Activated naive CD4-positive, alpha-beta T cell treated with anti-CD3 and anti-CD28 coated beads, Interleukin-2, amount 50 U/mL, for 72 hours (primary cell): ENCODE measurements at regions not wholly inside any gene's neighbourhood (a gene's known extent, or its start where the extent isn't known, plus 50 kb on each side); places are given as distances from the start of the nearest gene placed in this dataset.
"Not testable (repeated sequence)": the region's sequence is repeated elsewhere in the genome, so short reads cannot be mapped to it uniquely, and the experiment has no call there.

Source experiments
- ATAC-seq, 2 donors: fragments of 150-1000 bp; cut with Tn5 transposase; 2 replicates each; pipeline ENCODE4 v1.10.0; 2021; ENCODE audit warnings: mild to moderate bottlenecking in 2 of 2, moderate library complexity in 2 of 2
- DNase-seq, 2 donors: peaks; one replicate each; pipeline ENCODE4 v3.0.0; 2021 to 2022; ENCODE audit warnings: low spot score in 2 of 2
- H3K27ac Mint-ChIP-seq, 2 donors: one replicate each; pipeline ENCODE4 v1.8.0; 2022; ENCODE audit warnings: mild to moderate bottlenecking in 2 of 2, mixed read lengths in 2 of 2
- H3K36me3 Mint-ChIP-seq, 2 donors: one replicate each; pipeline ENCODE4 v1.8.0; 2022; ENCODE audit warnings: mixed read lengths in 2 of 2
- H3K9me3 Mint-ChIP-seq, 2 donors: one replicate each; pipeline ENCODE4 v1.8.0; 2022; ENCODE audit warnings: mixed read lengths in 2 of 2

GRCh38 chr5:122638581-122638980 is 136.3 kb upstream of the SNX2 start:
- DNase-seq (no peak), ATAC-seq (no peak)
- no peaks in the 10 kb centered on the region for H3K36me3 Mint-ChIP-seq
- H3K27ac Mint-ChIP-seq: no peak overlapping the region
- H3K9me3 Mint-ChIP-seq: peaks cover 6 to 9% of the 10 kb centered on the region in 2 donors

DNA sequence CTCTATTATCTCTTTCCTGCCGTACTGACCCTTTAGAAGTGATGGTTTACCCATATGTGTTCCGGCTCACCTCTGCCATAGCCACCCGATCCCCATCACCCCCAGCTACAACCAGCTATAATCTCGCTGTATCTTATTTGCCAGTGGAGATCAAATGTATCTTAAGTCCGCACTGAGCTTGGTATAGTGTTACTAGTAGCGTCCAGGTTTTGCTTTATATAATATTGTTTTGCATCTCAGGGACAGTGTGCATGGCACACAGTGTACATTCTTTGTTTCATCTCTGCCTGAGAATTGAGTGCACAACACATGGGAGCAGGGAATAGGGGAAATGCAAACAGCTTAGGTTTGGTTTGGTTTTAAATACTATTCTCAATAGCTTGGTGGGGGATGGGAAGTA is 135.8 kb upstream of the SNX2 start:
- DNase-seq (no peak), ATAC-seq (no peak)
- no peaks in the 10 kb centered on the region for H3K36me3 Mint-ChIP-seq
- no peak overlapping the region for H3K27ac Mint-ChIP-seq
- H3K9me3 Mint-ChIP-seq: peaks cover 6 to 9% of the 10 kb centered on the region in 2 donors

- Mint-ChIP-seq H3K27ac (no peak overlapping the region), H3K36me3 (no peaks in the 10 kb centered on the region), H3K9me3 (peaks cover 6 to 9% of the 10 kb centered on the region in 2 donors)
- no peak for DNase-seq
- ATAC-seq: no peak
These were observed 135.0 kb upstream of the SNX2 start for GRCh38 chr5:122639864-122640263.

- no peak overlapping the region for H3K27ac Mint-ChIP-seq
- no peaks in the 10 kb centered on the region for H3K36me3 Mint-ChIP-seq
- ATAC-seq (no peak), DNase-seq (no peak)
- H3K9me3 Mint-ChIP-seq: no peaks in the 10 kb centered on the region
These were observed 125.8 kb upstream of the SNX2 start for GRCh38 chr5:122649080-122649479.

DNA sequence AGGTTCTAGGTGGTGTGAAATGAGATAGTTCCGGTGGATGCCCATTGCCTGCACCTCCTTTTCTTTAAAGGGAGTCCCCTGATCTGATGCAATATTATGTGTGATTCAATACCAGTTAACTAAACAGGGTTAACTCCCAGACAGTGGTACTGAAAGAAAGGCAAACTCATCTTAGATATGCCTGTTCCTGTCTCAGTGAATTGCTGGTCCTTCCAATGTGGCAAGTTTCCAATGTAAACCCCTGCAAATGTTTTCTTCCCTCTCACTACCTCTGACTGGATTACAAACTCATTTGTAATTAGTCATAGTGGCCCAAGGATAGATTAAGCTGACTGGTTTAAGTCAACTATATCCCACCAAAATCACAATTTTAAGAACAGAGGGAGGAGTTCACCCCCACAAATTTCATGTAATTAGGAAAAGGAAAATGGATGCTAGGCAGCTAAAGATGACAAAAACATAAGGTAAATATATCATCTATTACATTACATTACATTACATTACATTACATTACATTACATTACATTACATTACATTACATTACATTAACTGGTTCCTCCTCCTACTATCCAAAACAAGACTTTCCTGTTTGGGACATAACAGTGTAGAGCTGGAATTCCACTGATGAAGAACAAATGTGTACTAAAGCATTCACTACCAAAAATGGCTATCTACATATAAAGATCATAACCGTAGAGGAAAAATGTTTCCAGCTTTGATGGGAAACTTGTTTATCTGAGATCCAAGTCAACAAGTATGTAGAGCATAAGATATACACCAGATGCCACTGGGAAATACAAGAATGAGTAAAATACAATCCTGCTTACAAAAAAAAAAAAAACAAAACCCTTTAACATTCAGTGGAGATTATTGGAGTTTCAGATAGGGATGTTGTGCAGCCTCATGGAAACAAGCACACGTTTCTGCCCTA is 121.5 kb upstream of the SNX2 start:
- no peak overlapping the region for H3K27ac Mint-ChIP-seq
- DNase-seq: no peak
- H3K9me3 Mint-ChIP-seq: no peaks in the 10 kb centered on the region
- no peak for ATAC-seq
- H3K36me3 Mint-ChIP-seq: no peaks in the 10 kb centered on the region

- Mint-ChIP-seq H3K27ac (no peak overlapping the region), H3K9me3 (no peaks in the 10 kb centered on the region), H3K36me3 (no peaks in the 10 kb centered on the region)
- DNase-seq (no peak), ATAC-seq (no peak)
These were observed 118.7 kb upstream of the SNX2 start for GRCh38 chr5:122656160-122656559.

GRCh38 chr5:122656577-122656976 is 118.3 kb upstream of the SNX2 start:
- ATAC-seq: no peak
- H3K36me3 Mint-ChIP-seq: no peaks in the 10 kb centered on the region
- no peak for DNase-seq
- H3K27ac Mint-ChIP-seq: no peak overlapping the region
- H3K9me3 Mint-ChIP-seq: no peaks in the 10 kb centered on the region

DNA sequence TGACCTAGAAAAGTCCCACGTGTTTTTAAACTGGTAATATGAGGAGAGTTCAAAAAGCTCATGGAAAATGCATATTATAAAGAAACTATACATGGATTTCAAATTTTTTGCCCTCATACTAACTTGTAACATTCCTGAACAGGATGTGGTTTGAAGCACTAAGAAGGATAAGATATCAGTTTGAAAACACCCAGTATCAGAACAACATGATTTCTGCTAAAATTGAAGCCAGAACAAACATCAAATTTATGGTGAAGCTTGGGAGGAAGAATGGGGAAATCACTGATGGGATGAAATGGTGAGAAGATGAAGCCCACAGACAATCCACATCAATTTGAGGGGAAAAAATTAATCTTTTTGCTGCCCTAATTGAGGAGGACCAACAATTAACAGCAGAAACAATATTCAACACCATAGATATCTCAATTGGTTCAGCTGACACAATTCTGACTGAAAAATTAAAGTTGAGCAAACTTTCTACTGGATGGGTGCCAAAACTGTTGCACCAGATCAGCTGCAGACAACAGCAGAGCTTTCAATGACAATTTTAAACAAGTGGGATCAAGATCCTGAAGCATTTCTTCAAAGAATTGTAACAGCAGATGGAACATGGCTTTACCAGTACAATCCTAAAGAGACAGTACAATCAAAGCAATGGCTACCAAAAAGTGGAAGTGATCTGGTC is 113.2 kb upstream of the SNX2 start:
- H3K9me3 Mint-ChIP-seq: no peaks in the 10 kb centered on the region

GRCh38 chr5:122665051-122665450 is 109.8 kb upstream of the SNX2 start:
- ATAC-seq: no peak
- no peaks in the 10 kb centered on the region for H3K36me3 Mint-ChIP-seq
- no peak for DNase-seq
- H3K9me3 Mint-ChIP-seq: peaks cover 4% of the 10 kb centered on the region in 2 donors
- H3K27ac Mint-ChIP-seq: no peak overlapping the region

More for the DNA sequence above, 113.2 kb upstream of the SNX2 start:
- DNase-seq (no peak), ATAC-seq (no peak)
- no peak overlapping the region for H3K27ac Mint-ChIP-seq
- no peaks in the 10 kb centered on the region for H3K36me3 Mint-ChIP-seq

DNA sequence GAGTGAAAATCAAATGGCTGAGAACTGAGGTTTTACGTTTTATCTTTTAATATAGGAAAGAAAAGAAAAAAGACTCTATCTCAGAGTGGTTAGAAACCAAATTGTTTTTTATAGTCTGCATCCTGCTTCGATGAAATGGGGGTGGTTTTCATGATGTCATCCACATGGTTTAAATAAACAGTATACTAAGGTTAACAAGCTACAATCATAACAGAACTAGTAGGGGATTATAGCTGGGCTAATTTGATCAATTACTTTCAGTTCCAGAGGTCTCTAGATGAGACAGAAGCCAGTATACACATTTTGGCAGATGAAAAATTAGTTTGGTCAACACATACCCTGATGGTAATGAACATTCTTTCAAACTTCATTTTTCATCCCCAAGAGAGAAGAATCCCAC is 106.3 kb upstream of the SNX2 start:
- DNase-seq: no peak
- ATAC-seq: no peak
- Mint-ChIP-seq H3K27ac (no peak overlapping the region), H3K36me3 (peaks cover 0 to 4% of the 10 kb centered on the region in 2 donors), H3K9me3 (peaks cover 8 to 9% of the 10 kb centered on the region in 2 donors)

- not testable (repeated sequence) for ATAC-seq, H3K36me3 Mint-ChIP-seq, DNase-seq, H3K27ac Mint-ChIP-seq, H3K9me3 Mint-ChIP-seq
These were observed 105.2 kb upstream of the SNX2 start for GRCh38 chr5:122669709-122670108.

- DNase-seq (no peak), ATAC-seq (no peak)
- H3K27ac Mint-ChIP-seq: no peak overlapping the region
- peaks cover 8 to 9% of the 10 kb centered on the region in 2 donors for H3K9me3 Mint-ChIP-seq
- H3K36me3 Mint-ChIP-seq: peaks cover 0 to 4% of the 10 kb centered on the region in 2 donors
These were observed 101.5 kb upstream of the SNX2 start for GRCh38 chr5:122673343-122673742.

- no peak overlapping the region for H3K27ac Mint-ChIP-seq
- peaks cover 0 to 4% of the 10 kb centered on the region in 2 donors for H3K36me3 Mint-ChIP-seq
- ATAC-seq (no peak), DNase-seq (no peak)
- H3K9me3 Mint-ChIP-seq: peaks cover 8 to 9% of the 10 kb centered on the region in 2 donors
These were observed 100.5 kb upstream of the SNX2 start for GRCh38 chr5:122674385-122674784.

DNA sequence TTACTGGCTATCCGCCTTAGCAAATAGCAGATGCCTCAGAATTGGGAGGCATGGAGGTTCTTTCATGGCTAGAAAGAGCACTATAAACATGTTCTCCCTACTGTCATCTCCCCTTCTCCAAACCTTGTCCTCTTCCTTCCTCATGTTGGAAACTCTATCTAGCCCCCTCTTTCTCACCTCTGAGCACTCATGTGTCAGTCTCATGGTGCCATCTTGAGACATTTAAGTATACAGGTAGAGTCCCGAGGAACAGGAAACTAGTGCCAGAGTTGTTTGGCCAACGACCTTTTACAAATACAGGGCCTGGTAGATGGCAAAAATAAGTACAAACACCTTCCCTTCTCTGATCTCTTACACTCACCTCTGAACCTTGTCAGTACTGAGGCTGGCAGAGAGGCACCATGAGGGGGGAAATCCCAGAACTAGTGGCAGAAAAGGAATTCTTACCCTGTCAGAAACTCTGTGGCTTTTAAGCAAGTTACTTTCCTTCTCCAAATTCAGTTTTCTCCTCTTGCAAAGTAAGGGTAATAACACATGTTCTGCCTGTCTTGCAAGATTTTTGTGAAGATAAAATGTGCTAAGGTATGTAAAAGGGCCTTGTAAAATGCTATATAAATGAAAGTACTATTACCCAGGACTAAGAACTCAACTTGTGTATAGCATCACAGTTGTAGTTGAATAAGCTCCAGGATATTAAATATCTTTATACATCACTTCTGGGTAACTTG is 94.1 kb upstream of the SNX2 start:
- no peaks in the 10 kb centered on the region for H3K36me3 Mint-ChIP-seq
- ATAC-seq (no peak), DNase-seq (no peak)
- H3K27ac Mint-ChIP-seq: no peak overlapping the region
- H3K9me3 Mint-ChIP-seq: no peaks in the 10 kb centered on the region

DNA sequence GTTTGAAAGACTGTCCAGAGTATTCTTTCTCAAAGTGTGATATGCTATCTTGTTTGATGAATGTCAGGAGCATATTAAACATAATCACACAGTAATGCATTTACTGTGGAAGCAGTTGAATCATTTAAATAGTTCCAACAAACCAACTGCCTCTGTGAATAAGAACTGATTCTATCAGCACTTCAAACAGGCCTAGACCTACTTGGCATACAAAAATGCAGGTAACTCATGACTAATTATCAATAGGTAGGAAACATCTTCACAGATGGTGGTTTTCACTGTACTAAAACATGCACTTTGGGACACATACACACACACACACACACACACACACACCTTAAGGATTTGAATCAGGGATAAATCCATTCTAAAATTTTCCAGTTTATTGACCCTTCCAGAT is 91.2 kb upstream of the SNX2 start:
- no peaks in the 10 kb centered on the region for H3K36me3 Mint-ChIP-seq
- ATAC-seq (no peak), DNase-seq (no peak)
- no peak overlapping the region for H3K27ac Mint-ChIP-seq
- no peaks in the 10 kb centered on the region for H3K9me3 Mint-ChIP-seq

DNA sequence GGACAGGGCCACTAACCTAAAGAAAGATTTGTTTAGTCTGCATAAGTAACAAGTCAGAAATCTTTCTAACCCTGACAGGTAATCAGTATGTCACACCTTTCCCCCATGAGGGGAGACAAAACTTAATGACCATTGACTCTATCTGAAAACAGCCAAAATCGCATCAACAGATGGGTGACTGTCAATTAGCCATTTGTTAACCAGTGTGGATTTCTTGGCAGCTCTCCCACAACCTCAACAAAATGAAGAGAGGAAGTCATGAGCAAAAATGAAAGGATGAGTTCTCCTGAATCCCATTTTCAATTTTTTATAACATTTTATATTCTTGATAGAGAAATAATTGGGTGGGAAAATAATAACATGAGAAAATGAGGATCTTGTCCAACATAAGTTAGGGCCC is 84.6 kb upstream of the SNX2 start:
- DNase-seq (no peak), ATAC-seq (no peak)
- H3K27ac Mint-ChIP-seq: no peak overlapping the region
- H3K36me3 Mint-ChIP-seq: no peaks in the 10 kb centered on the region
- no peaks in the 10 kb centered on the region for H3K9me3 Mint-ChIP-seq

GRCh38 chr5:122691931-122692330 is 82.9 kb upstream of the SNX2 start:
- no peaks in the 10 kb centered on the region for H3K36me3 Mint-ChIP-seq
- no peak overlapping the region for H3K27ac Mint-ChIP-seq
- no peak for ATAC-seq
- no peak for DNase-seq
- no peaks in the 10 kb centered on the region for H3K9me3 Mint-ChIP-seq
